Sigmoid colon (tissue), 6 donors: ENCODE measurements at regions not wholly inside any gene's neighbourhood (a gene's known extent, or its start where the extent isn't known, plus 50 kb on each side); places are given as distances from the start of the nearest gene placed in this dataset.

Source experiments
- DNase-seq: peaks from one replicate; pipeline ENCODE4 v3.0.0-alpha.2; 2019
- H3K27ac ChIP-seq, 4 donors: fragments of 200-600 bp; sonication (generic); one replicate each; pipeline ENCODE4 v1.5.1; 2016 to 2019; ENCODE audit warnings: mild to moderate bottlenecking in 1 of 4
- H3K27me3 ChIP-seq, 3 donors: fragments of 200-600 bp; sonication (generic); one replicate each; pipeline ENCODE4 v1.5.1; 2019; ENCODE audit warnings: mild to moderate bottlenecking in 1 of 3
- H3K36me3 ChIP-seq, 4 donors: fragments of 200-600 bp; sonication (generic); one replicate each; pipeline ENCODE4 v1.5.1; 2016 to 2019
- H3K4me1 ChIP-seq, 4 donors: fragments of 200-600 bp; sonication (generic); one replicate each; pipeline ENCODE4 v1.5.1; 2017 to 2019
- H3K4me3 ChIP-seq, 4 donors: fragments of 200-600 bp; sonication (generic); one replicate each; pipeline ENCODE4 v1.5.1; 2017 to 2019; ENCODE audit warnings: mild to moderate bottlenecking in 2 of 4, moderate library complexity in 1 of 4
- H3K9me3 ChIP-seq, 4 donors: fragments of 200-600 bp in 3 of 4; sonication (generic) in 3 of 4; one replicate each; pipeline versions ENCODE4 v1.5.1 to v1.6.1; 2013 to 2019
- CTCF ChIP-seq, 4 experiments: fragments of 450-650 bp in 3 of 4; fragments of 200-600 bp in 1 of 4; IDR thresholded peaks; one replicate each; pipeline ENCODE4 v1.5.1; 2016 to 2019; ENCODE audit warnings: antibody characterized with exemption in 4 of 4, mild to moderate bottlenecking in 3 of 4, moderate library complexity in 2 of 4
- EP300 ChIP-seq, 4 donors: sonication (generic); formaldehyde crosslinking; IDR thresholded peaks; one replicate each; pipeline ENCODE4 v1.6.1; 2017; ENCODE audit warnings: antibody characterized with exemption in 4 of 4
- POLR2A ChIP-seq, 2 donors: fragments of 450-650 bp; IDR thresholded peaks; one replicate each; pipeline ENCODE4 v1.6.1; 2016; ENCODE audit warnings: antibody characterized with exemption in 2 of 2, mild to moderate bottlenecking in 2 of 2, moderate library complexity in 2 of 2
- POLR2AphosphoS5 ChIP-seq, 4 donors: sonication (generic); formaldehyde crosslinking; IDR thresholded peaks; one replicate each; pipeline ENCODE4 v1.6.1; 2017; ENCODE audit warnings: antibody characterized with exemption in 4 of 4
- WGBS, 2 donors: extraction: QIAGEN DNeasy Blood & Tissue Kit; methylation state at CpG; one replicate each; pipeline ENCODE4 v1.1.7; 2013; 5-methylcytosine and 5-hydroxymethylcytosine counted together
- intact Hi-C: fragments of 100-400 bp; cut with DNase I; formaldehyde crosslinking; loops from one replicate; pipeline ENCODE4 v1.15.1; 2023
- donor health status: healthy with polysubstance abuse.
- donor health status: healthy.

- H3K4me1 ChIP-seq, result no peaks in the 10 kb centered on the region
- WGBS, 2 donors, result 36 to 44% methylated on average over 3 of the region's 3 CpGs
- no peaks in the 10 kb centered on the region for H3K9me3 ChIP-seq
- no peak overlapping the region for H3K4me3 ChIP-seq
- TF ChIP-seq POLR2AphosphoS5 (IDR thresholded peaks at IDR 0.05) (no peak), CTCF (IDR thresholded peaks at IDR 0.05) (no peak), POLR2A (IDR thresholded peaks at IDR 0.05) (no peak), EP300 (IDR thresholded peaks at IDR 0.05) (no peak)
- H3K27me3 ChIP-seq, result no peaks in the 10 kb centered on the region
- H3K36me3 ChIP-seq, result no peaks in the 10 kb centered on the region
- H3K27ac ChIP-seq, result no peak overlapping the region
- intact Hi-C loops, result no loop called here
- DNase-seq, result no peak
These were observed 372.7 kb downstream of the LIG4 start for GRCh38 chr13:107842562-107843180.

GRCh38 chr13:107838588-107839161 lies 376.7 kb downstream of the LIG4 start:
- 74 to 78% methylated on average over 3 of the region's 3 CpGs for WGBS, 2 donors
- Histone ChIP-seq H3K27ac (no peak overlapping the region), H3K36me3 (no peaks in the 10 kb centered on the region), H3K4me1 (no peaks in the 10 kb centered on the region), H3K9me3 (no peaks in the 10 kb centered on the region), H3K4me3 (no peak overlapping the region), H3K27me3 (no peaks in the 10 kb centered on the region)
- intact Hi-C loops, result no loop called here
- no peak for DNase-seq
- TF ChIP-seq EP300 (IDR thresholded peaks at IDR 0.05) (no peak), POLR2AphosphoS5 (IDR thresholded peaks at IDR 0.05) (no peak), POLR2A (IDR thresholded peaks at IDR 0.05) (no peak), CTCF (IDR thresholded peaks at IDR 0.05) (no peak)

GRCh38 chr13:107836685-107837084 lies 378.7 kb downstream of the LIG4 start:
- H3K27ac ChIP-seq, result no peak overlapping the region
- DNase-seq, result no peak
- 77 to 89% methylated on average over 6 of the region's 6 CpGs for WGBS, 2 donors
- intact Hi-C loops, result no loop called here
- no peaks in the 10 kb centered on the region for H3K9me3 ChIP-seq
- no peak for TF ChIP-seq POLR2A (IDR thresholded peaks at IDR 0.05)
- no peaks in the 10 kb centered on the region for H3K27me3 ChIP-seq
- H3K4me3 ChIP-seq, result no peak overlapping the region
- no peaks in the 10 kb centered on the region for H3K36me3 ChIP-seq
- H3K4me1 ChIP-seq, result no peaks in the 10 kb centered on the region

- intact Hi-C loops, result no loop called here
- no peaks in the 10 kb centered on the region for H3K4me1 ChIP-seq
- no peaks in the 10 kb centered on the region for H3K9me3 ChIP-seq
- WGBS, 2 donors, result 59 to 71% methylated on average over 4 of the region's 4 CpGs
- no peaks in the 10 kb centered on the region for H3K27me3 ChIP-seq
- H3K36me3 ChIP-seq, result no peaks in the 10 kb centered on the region
- H3K27ac ChIP-seq, result no peak overlapping the region
- TF ChIP-seq CTCF (IDR thresholded peaks at IDR 0.05) (no peak), POLR2AphosphoS5 (IDR thresholded peaks at IDR 0.05) (no peak), EP300 (IDR thresholded peaks at IDR 0.05) (no peak), POLR2A (IDR thresholded peaks at IDR 0.05) (no peak)
- H3K4me3 ChIP-seq, result no peak overlapping the region
- no peak for DNase-seq
These were observed 379.9 kb downstream of the LIG4 start for GRCh38 chr13:107835339-107836018.

- Histone ChIP-seq H3K27ac (no peak overlapping the region), H3K9me3 (no peaks in the 10 kb centered on the region), H3K4me1 (no peaks in the 10 kb centered on the region), H3K27me3 (no peaks in the 10 kb centered on the region), H3K36me3 (no peaks in the 10 kb centered on the region), H3K4me3 (no peak overlapping the region)
- no peak for TF ChIP-seq POLR2AphosphoS5 (IDR thresholded peaks at IDR 0.05)
- TF ChIP-seq POLR2A (IDR thresholded peaks at IDR 0.05), result no peak
- no peak for TF ChIP-seq CTCF (IDR thresholded peaks at IDR 0.05)
- TF ChIP-seq EP300 (IDR thresholded peaks at IDR 0.05), result no peak
- 38 to 66% methylated on average over 5 of the region's 5 CpGs for WGBS, 2 donors
- intact Hi-C loops, result no loop called here
- DNase-seq, result no peak
These were observed 380.6 kb downstream of the LIG4 start for GRCh38 chr13:107834717-107835116.
